ENCODE measurements at regions not wholly inside any gene's neighbourhood (a gene's known extent, or its start where the extent isn't known, plus 50 kb on each side); places are given as distances from the start of the nearest gene placed in this dataset.
"Not testable (repeated sequence)": the region's sequence is repeated elsewhere in the genome, so short reads cannot be mapped to it uniquely, and the experiment has no call there.

- DNase-seq (ENCODE audit: low read depth), result peak; percentile 78
Observed at GRCh38 chr14:22388669-22389595, 200.1 kb downstream of the DAD1 start.

- DNase-seq (ENCODE audit: low read depth), result peak; percentile 43
Observed at GRCh38 chr14:22387776-22388241, 201.2 kb downstream of the DAD1 start.

GRCh38 chr14:22386924-22387775, 201.9 kb downstream of the DAD1 start:
- DNase-seq (ENCODE audit: low read depth), result peak; percentile 83

- DNase-seq (ENCODE audit: low read depth), result no peak
Observed at GRCh38 chr14:22384974-22385526, 204.0 kb downstream of the DAD1 start.

- no peak for DNase-seq (ENCODE audit: low read depth)
Observed at GRCh38 chr14:22384167-22384549, 204.9 kb downstream of the DAD1 start.

- DNase-seq (ENCODE audit: low read depth), result no peak
Observed at GRCh38 chr14:22383515-22384166, 205.4 kb downstream of the DAD1 start.

GRCh38 chr14:22382955-22383354, 206.1 kb downstream of the DAD1 start:
- no peak for DNase-seq (ENCODE audit: low read depth)

- DNase-seq (ENCODE audit: low read depth), result no peak
Observed at GRCh38 chr14:22382395-22382794, 206.6 kb downstream of the DAD1 start.

GRCh38 chr14:22381766-22382165, 207.3 kb downstream of the DAD1 start:
- no peak for DNase-seq (ENCODE audit: low read depth)

GRCh38 chr14:22381408-22381760, 207.6 kb downstream of the DAD1 start:
- DNase-seq (ENCODE audit: low read depth), result no peak

GRCh38 chr14:22380571-22381407, 208.2 kb downstream of the DAD1 start:
- no peak for DNase-seq (ENCODE audit: low read depth)

GRCh38 chr14:22379727-22380126, 209.3 kb downstream of the DAD1 start:
- DNase-seq (ENCODE audit: low read depth), result no peak

- no peak for DNase-seq (ENCODE audit: low read depth)
Observed at GRCh38 chr14:22378181-22378580, 210.8 kb downstream of the DAD1 start.

GRCh38 chr14:22375321-22375930, 213.6 kb downstream of the DAD1 start:
- peak; percentile 44 for DNase-seq (ENCODE audit: low read depth)

GRCh38 chr14:22370084-22370847, 218.8 kb downstream of the DAD1 start:
- DNase-seq (ENCODE audit: low read depth), result peak; percentile 72

- no peak for DNase-seq (ENCODE audit: low read depth)
Observed at GRCh38 chr14:22358726-22359125, 230.3 kb downstream of the DAD1 start.

GRCh38 chr14:22349281-22349680, 239.7 kb downstream of the DAD1 start:
- DNase-seq (ENCODE audit: low read depth), result not testable (repeated sequence)

GRCh38 chr14:22344673-22345072, 244.4 kb downstream of the DAD1 start:
- no peak for DNase-seq (ENCODE audit: low read depth)

- DNase-seq (ENCODE audit: low read depth), result not testable (repeated sequence)
Observed at GRCh38 chr14:22344209-22344608, 244.8 kb downstream of the DAD1 start.

GRCh38 chr14:22341049-22341448, 248.0 kb downstream of the DAD1 start:
- DNase-seq (ENCODE audit: low read depth), result no peak

Data from Daoy (cell line).